Right renal cortex interstitium (tissue), 3 donors: ENCODE measurements at regions not wholly inside any gene's neighbourhood (a gene's known extent, or its start where the extent isn't known, plus 50 kb on each side); places are given as distances from the start of the nearest gene placed in this dataset.

Experiments used
- DNase-seq, 3 donors: peaks; one replicate each; pipeline ENCODE4 v3.0.0-alpha.2; 2013; ENCODE audit warnings: low read depth in 3 of 3, low spot score in 2 of 3

GRCh38 chr1:208820580-208821212, 576.5 kb upstream of the PLXNA2 start:
- no peak for DNase-seq

- no peak for DNase-seq
These were observed 577.8 kb upstream of the PLXNA2 start for GRCh38 chr1:208821939-208822338.

- DNase-seq = no peak
These were observed 581.1 kb upstream of the PLXNA2 start for GRCh38 chr1:208825300-208825699.

GRCh38 chr1:208829595-208829994, 585.4 kb upstream of the PLXNA2 start:
- DNase-seq = no peak

GRCh38 chr1:208834381-208835096, 590.4 kb upstream of the PLXNA2 start:
- DNase-seq = peak; percentile 39 to 58 (median 50)

GRCh38 chr1:208835097-208835463, 590.9 kb upstream of the PLXNA2 start:
- peak; percentile 12 to 27 (median 27) for DNase-seq

GRCh38 chr1:208835781-208836180, 591.6 kb upstream of the PLXNA2 start:
- DNase-seq = no peak

GRCh38 chr1:208837242-208837641, 593.1 kb upstream of the PLXNA2 start:
- no peak for DNase-seq

GRCh38 chr1:208841436-208841835, 597.3 kb upstream of the PLXNA2 start:
- no peak for DNase-seq

- no peak for DNase-seq
These were observed 598.3 kb upstream of the PLXNA2 start for GRCh38 chr1:208842451-208842850.

GRCh38 chr1:208844158-208844557, 600.0 kb upstream of the PLXNA2 start:
- DNase-seq = no peak

- no peak for DNase-seq
These were observed 604.7 kb upstream of the PLXNA2 start for GRCh38 chr1:208848854-208849253.

GRCh38 chr1:208850442-208850841, 606.3 kb upstream of the PLXNA2 start:
- DNase-seq = no peak

GRCh38 chr1:208851366-208851765, 607.2 kb upstream of the PLXNA2 start:
- DNase-seq = no peak

- no peak for DNase-seq
These were observed 608.7 kb upstream of the PLXNA2 start for GRCh38 chr1:208852911-208853310.

GRCh38 chr1:208855403-208855802, 611.2 kb upstream of the PLXNA2 start:
- DNase-seq = no peak

- no peak for DNase-seq
These were observed 613.3 kb upstream of the PLXNA2 start for GRCh38 chr1:208857465-208857864.

- DNase-seq = no peak
These were observed 614.6 kb upstream of the PLXNA2 start for GRCh38 chr1:208858738-208859137.

GRCh38 chr1:208864366-208864965, 620.3 kb upstream of the PLXNA2 start:
- DNase-seq = no peak

- no peak for DNase-seq
These were observed 622.3 kb upstream of the PLXNA2 start for GRCh38 chr1:208866386-208866955.

- DNase-seq = no peak
These were observed 624.4 kb upstream of the PLXNA2 start for GRCh38 chr1:208868554-208868953.

GRCh38 chr1:208874915-208875314, 630.7 kb upstream of the PLXNA2 start:
- no peak for DNase-seq
